ENCODE measurements at regions not wholly inside any gene's neighbourhood (a gene's known extent, or its start where the extent isn't known, plus 50 kb on each side); places are given as distances from the start of the nearest gene placed in this dataset.
"Not testable (repeated sequence)": the region's sequence is repeated elsewhere in the genome, so short reads cannot be mapped to it uniquely, and the experiment has no call there.

- DNase-seq: no peak
Observed at GRCh38 chr1:47577303-47578025, 139.6 kb downstream of the FOXD2 start.

GRCh38 chr1:47578026-47578720, 140.3 kb downstream of the FOXD2 start:
- DNase-seq: no peak

GRCh38 chr1:47578721-47579419, 141.0 kb downstream of the FOXD2 start:
- no peak for DNase-seq

GRCh38 chr1:47579809-47580208, 142.0 kb downstream of the FOXD2 start:
- no peak for DNase-seq

GRCh38 chr1:47580451-47580995, 142.7 kb downstream of the FOXD2 start:
- no peak for DNase-seq

- DNase-seq: no peak
Observed at GRCh38 chr1:47582891-47583608, 145.2 kb downstream of the FOXD2 start.

GRCh38 chr1:47584249-47584648, 146.4 kb downstream of the FOXD2 start:
- no peak for DNase-seq

- no peak for DNase-seq
Observed at GRCh38 chr1:47585141-47585902, 147.5 kb downstream of the FOXD2 start.

- DNase-seq: no peak
Observed at GRCh38 chr1:47587891-47588582, 150.2 kb downstream of the FOXD2 start.

GRCh38 chr1:47590523-47591225, 152.8 kb downstream of the FOXD2 start:
- no peak for DNase-seq

- DNase-seq: no peak
Observed at GRCh38 chr1:47591801-47592200, 154.0 kb downstream of the FOXD2 start.

- no peak for DNase-seq
Observed at GRCh38 chr1:47592296-47593012, 154.6 kb downstream of the FOXD2 start.

GRCh38 chr1:47593013-47593568, 155.2 kb downstream of the FOXD2 start:
- DNase-seq: no peak

GRCh38 chr1:47593598-47594285, 155.9 kb downstream of the FOXD2 start:
- DNase-seq: no peak

GRCh38 chr1:47594627-47595026, 156.8 kb downstream of the FOXD2 start:
- no peak for DNase-seq

- no peak for DNase-seq
Observed at GRCh38 chr1:47596328-47596727, 158.5 kb downstream of the FOXD2 start.

GRCh38 chr1:47598357-47598756, 160.5 kb downstream of the FOXD2 start:
- DNase-seq: no peak

GRCh38 chr1:47599777-47600176, 161.9 kb downstream of the FOXD2 start:
- DNase-seq: no peak

- not testable (repeated sequence) for DNase-seq
Observed at GRCh38 chr1:47602491-47602890, 164.6 kb downstream of the FOXD2 start.
